HEK293T (cell line): ENCODE measurements at regions not wholly inside any gene's neighbourhood (a gene's known extent, or its start where the extent isn't known, plus 50 kb on each side); places are given as distances from the start of the nearest gene placed in this dataset.
"Not testable (repeated sequence)": the region's sequence is repeated elsewhere in the genome, so short reads cannot be mapped to it uniquely, and the experiment has no call there.

Experiments
- CTCF ChIA-PET: fragments of 350-600 bp; formaldehyde crosslinking; extraction: SDS; loops from one replicate; lab custom pipeline; 2021; ENCODE audit warnings: antibody characterized with exemption, inconsistent platforms; lab: Yijun Ruan, JAX
- POLR2A ChIA-PET: fragments of 350-600 bp; formaldehyde crosslinking; extraction: SDS; loops from one replicate; lab custom pipeline; 2020; ENCODE audit warnings: antibody characterized with exemption, inconsistent platforms; lab: Yijun Ruan, JAX
- DNase-seq: peaks from one replicate; pipeline ENCODE4 v3.0.0; 2012; ENCODE audit warnings: mixed read lengths; ENCODE audit errors: extremely low spot score
- ARNT ChIP-seq: fragments of 450-650 bp; IDR thresholded peaks from 2 replicates; pipeline ENCODE4 v1.6.1; 2017; ENCODE audit warnings: mild to moderate bottlenecking
- BHLHE40 ChIP-seq: fragments of 450-650 bp; IDR thresholded peaks from 2 replicates; pipeline ENCODE4 v1.6.1; 2016; ENCODE audit warnings: mild to moderate bottlenecking, moderate library complexity, borderline replicate concordance
- CTBP1 ChIP-seq: fragments of 450-650 bp; IDR thresholded peaks from 2 replicates; pipeline ENCODE4 v1.6.1; 2016; ENCODE audit warnings: borderline replicate concordance
- ELF4 ChIP-seq: fragments of 450-650 bp; IDR thresholded peaks from 2 replicates; pipeline ENCODE4 v1.6.1; 2017; ENCODE audit warnings: antibody characterized with exemption
- FOXA1 ChIP-seq: fragments of 450-650 bp; IDR thresholded peaks from 2 replicates; pipeline ENCODE4 v1.6.1; 2016; ENCODE audit warnings: mild to moderate bottlenecking
- FOXK2 ChIP-seq: fragments of 450-650 bp; IDR thresholded peaks from 2 replicates; pipeline ENCODE4 v1.6.1; 2016; ENCODE audit warnings: mild to moderate bottlenecking
- FOXM1 ChIP-seq: fragments of 450-650 bp; IDR thresholded peaks from 2 replicates; pipeline ENCODE4 v1.6.1; 2017; ENCODE audit warnings: mild to moderate bottlenecking, borderline replicate concordance
- HDGF ChIP-seq: fragments of 450-650 bp; IDR thresholded peaks from 2 replicates; pipeline ENCODE4 v1.6.1; 2017; ENCODE audit warnings: antibody characterized with exemption, borderline replicate concordance
- L3MBTL2 ChIP-seq: fragments of 450-650 bp; conservative IDR thresholded peaks from 2 replicates; pipeline ENCODE4 v1.6.1; 2016; ENCODE audit warnings: mild to moderate bottlenecking
- LEF1 ChIP-seq: fragments of 450-650 bp; IDR thresholded peaks from 2 replicates; pipeline ENCODE4 v1.6.1; 2017; ENCODE audit warnings: mild to moderate bottlenecking, borderline replicate concordance
- NFRKB ChIP-seq: fragments of 450-650 bp; IDR thresholded peaks from 2 replicates; pipeline ENCODE4 v1.6.1; 2016; ENCODE audit warnings: mild to moderate bottlenecking, moderate library complexity
- SP1 ChIP-seq: fragments of 450-650 bp; IDR thresholded peaks from 2 replicates; pipeline ENCODE4 v1.6.1; 2017
- SUZ12 ChIP-seq: fragments of 450-650 bp; IDR thresholded peaks from 2 replicates; pipeline ENCODE4 v1.6.1; 2016; ENCODE audit warnings: mild to moderate bottlenecking
- TARDBP ChIP-seq: fragments of 450-650 bp; IDR thresholded peaks from 2 replicates; pipeline ENCODE4 v1.6.1; 2016
- ZNF384 ChIP-seq: fragments of 450-650 bp; IDR thresholded peaks from 2 replicates; pipeline ENCODE4 v1.6.1; 2016
- TF ChIP-seq, protein P1 (sequence below): fragments of 450-650 bp; IDR thresholded peaks from 2 replicates; pipeline ENCODE4 v1.6.1; 2016

DNA sequence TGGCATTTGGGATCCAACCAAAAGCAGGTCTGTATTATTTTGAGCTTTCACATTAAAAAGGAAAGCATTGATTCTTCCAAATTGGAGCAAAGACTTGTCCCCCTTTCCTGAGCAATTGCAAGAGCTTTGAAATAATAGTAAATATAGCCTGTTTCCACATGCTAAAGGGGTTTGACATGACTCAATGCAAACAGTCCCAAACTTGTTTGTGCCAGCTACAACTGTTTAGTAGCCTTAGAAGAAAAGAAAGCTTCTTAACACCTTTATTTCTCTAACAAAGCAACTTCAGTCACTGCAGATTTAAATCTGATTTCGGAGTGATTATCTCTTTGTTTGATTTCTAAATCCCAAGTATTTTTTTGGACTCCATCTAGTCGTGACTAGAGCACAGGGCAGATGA lies 180.2 kb downstream of the SEMA6D start:
- DNase-seq, result no peak
- TF ChIP-seq FOXK2, result no peak
- no peak for TF ChIP-seq CTBP1
- TF ChIP-seq BHLHE40, result no peak
- no peak for TF ChIP-seq HDGF
- no peak for TF ChIP-seq ARNT
- no peak for TF ChIP-seq SUZ12
- TF ChIP-seq, protein P1, sequence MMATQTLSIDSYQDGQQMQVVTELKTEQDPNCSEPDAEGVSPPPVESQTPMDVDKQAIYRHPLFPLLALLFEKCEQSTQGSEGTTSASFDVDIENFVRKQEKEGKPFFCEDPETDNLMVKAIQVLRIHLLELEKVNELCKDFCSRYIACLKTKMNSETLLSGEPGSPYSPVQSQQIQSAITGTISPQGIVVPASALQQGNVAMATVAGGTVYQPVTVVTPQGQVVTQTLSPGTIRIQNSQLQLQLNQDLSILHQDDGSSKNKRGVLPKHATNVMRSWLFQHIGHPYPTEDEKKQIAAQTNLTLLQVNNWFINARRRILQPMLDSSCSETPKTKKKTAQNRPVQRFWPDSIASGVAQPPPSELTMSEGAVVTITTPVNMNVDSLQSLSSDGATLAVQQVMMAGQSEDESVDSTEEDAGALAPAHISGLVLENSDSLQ, result no peak
- no peak for TF ChIP-seq ELF4
- no peak for TF ChIP-seq FOXM1
- TF ChIP-seq L3MBTL2, result no peak
- TF ChIP-seq FOXA1, result no peak
- TF ChIP-seq LEF1, result no peak
- TF ChIP-seq ZNF384, result no peak
- no peak for TF ChIP-seq TARDBP
- TF ChIP-seq SP1, result no peak
- TF ChIP-seq NFRKB, result no peak
- CTCF ChIA-PET, result no interaction called here
- POLR2A ChIA-PET, result no interaction called here

DNA sequence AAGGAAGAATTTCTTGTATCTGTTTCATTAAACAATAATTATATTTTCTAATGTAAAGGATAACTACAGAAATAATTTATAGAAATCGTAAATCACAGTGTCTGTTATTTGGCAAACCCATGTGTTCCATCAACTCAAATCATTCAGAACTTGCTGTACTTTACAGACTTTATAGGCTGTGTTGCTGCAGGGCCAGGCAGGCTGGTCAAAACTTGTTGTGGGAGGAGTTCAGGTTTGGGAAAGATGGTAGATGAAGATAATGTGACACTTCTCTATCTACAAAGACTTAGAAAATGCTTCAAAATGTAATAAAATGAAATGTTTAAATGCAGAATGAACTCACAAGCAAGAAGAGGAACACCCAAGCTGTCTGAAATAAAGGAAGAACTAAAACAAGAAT lies 183.4 kb downstream of the SEMA6D start:
- POLR2A ChIA-PET, result no interaction called here
- DNase-seq, result no peak
- CTCF ChIA-PET, result no interaction called here
- TF ChIP-seq SP1, result no peak
- no peak for TF ChIP-seq TARDBP
- TF ChIP-seq LEF1, result no peak
- no peak for TF ChIP-seq BHLHE40
- no peak for TF ChIP-seq FOXA1
- TF ChIP-seq, protein P1, result no peak
- no peak for TF ChIP-seq L3MBTL2
- no peak for TF ChIP-seq FOXM1
- no peak for TF ChIP-seq ARNT
- no peak for TF ChIP-seq ZNF384
- TF ChIP-seq HDGF, result no peak
- no peak for TF ChIP-seq FOXK2
- no peak for TF ChIP-seq CTBP1
- no peak for TF ChIP-seq SUZ12
- no peak for TF ChIP-seq NFRKB
- TF ChIP-seq ELF4, result no peak

DNA sequence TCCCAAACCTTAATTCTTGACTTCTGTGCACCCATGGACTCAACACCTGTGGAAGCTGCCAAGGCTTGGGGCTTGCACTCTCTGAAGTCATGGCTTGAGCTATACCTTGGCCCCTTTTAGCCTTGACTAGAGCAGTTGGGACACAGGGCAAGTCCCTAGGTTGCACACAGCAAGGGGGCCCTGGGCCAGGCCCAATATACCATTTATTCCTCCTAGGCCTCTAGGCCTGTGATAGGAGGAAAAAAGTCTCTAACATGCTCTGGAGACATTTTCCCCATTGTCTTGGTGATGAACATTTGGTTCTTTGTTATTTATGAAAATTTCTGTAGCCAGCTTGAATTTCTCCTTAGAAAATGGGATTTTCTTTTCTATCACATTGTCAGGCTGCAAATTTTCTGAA lies 186.1 kb downstream of the SEMA6D start:
- CTCF ChIA-PET, result no interaction called here
- TF ChIP-seq SP1 (no peak), LEF1 (no peak), ARNT (no peak), TARDBP (no peak), CTBP1 (no peak), FOXM1 (no peak), NFRKB (no peak), HDGF (no peak)
- TF ChIP-seq, protein P1, result no peak
- DNase-seq, result no peak
- POLR2A ChIA-PET, result no interaction called here

DNA sequence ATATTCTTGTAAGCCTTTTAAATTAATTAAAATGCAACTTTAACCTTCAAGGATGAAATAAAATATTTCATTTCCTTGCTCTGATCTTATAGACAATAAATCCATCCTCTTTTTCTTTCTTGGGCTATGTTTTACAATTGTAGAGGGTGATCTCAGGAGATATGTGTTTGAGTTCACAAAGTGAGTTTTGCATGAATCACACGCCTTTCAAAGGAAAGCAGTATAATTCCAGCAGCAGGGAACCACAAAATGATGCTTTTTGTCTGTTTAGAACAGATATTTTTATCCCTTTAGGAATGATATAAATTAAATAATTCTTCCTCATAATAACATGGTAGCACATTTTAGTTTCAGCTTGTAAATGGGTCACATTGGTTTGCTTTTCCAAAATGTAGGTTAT lies 191.2 kb downstream of the SEMA6D start:
- no peak for DNase-seq
- TF ChIP-seq LEF1 (no peak), HDGF (no peak), FOXM1 (no peak), SUZ12 (no peak), L3MBTL2 (no peak), SP1 (no peak)
- TF ChIP-seq, protein P1, result no peak
- ChIA-PET CTCF (no interaction called here), POLR2A (no interaction called here)

DNA sequence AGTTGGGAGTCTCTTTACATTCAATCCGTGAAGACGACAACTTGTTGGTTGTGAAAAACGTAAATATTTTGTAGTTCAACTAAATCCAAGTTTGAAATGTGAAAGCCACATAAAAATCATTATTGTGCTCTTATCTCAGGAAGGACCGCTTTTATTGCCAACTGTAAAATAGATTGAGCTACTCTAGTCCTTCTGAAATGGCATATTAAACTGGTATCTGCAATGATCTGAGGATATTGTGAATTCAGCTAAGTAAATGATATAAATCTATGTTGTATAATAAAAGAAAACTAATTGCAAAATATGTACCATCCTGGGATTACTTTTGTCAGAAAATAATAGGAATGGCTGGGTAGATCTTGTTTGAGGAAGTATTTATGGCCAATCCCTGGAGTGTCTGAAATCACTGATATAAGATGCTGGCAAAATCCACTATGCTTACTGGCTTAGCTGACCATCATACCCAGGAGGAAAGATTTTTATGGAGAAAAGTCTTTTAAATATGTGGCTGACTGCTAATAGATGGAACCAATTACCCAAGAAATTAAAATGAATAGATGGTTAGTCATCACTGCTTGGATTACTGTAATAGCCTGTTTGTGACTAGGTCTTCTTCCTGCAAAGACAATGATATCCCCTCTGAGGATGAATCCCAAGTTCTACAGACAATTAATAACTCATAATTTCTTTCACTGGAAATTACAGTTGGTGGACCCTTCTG lies 191.8 kb downstream of the SEMA6D start:
- no peak for DNase-seq
- POLR2A ChIA-PET, result no interaction called here
- TF ChIP-seq, protein P1, result no peak
- TF ChIP-seq FOXK2 (no peak), FOXA1 (no peak), ELF4 (no peak)
- CTCF ChIA-PET, result no interaction called here

DNA sequence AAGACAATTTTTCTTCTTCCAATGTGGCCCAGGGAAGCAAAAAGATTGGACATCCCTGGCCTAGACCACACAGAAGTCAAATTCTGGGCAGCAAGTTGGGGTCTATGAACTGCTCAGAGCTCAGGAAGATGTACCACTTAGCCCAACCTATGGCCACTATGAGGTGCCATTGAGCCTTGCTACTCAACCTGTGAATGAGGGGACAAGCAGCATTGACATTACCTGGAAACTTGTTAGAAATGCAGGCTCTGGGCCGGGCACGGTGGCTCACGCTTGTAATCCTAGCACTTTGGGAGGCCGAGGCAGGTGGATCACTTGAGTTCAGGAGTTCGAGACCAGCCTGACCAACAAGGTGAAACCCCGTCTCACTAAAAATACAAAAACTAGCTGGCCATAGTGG lies 195.6 kb downstream of the SEMA6D start:
- POLR2A ChIA-PET, result not testable (repeated sequence)
- DNase-seq, result peak; percentile 5
- CTCF ChIA-PET, result interaction anchor here (0.6 kb wide), 1 partner anchor 581 kb away, joined by 4 read pairs; no protein-coding TSS in a partner anchor
